CD14-positive monocyte (primary cell): ENCODE measurements at regions not wholly inside any gene's neighbourhood (a gene's known extent, or its start where the extent isn't known, plus 50 kb on each side); places are given as distances from the start of the nearest gene placed in this dataset.

Experiments
- DNase-seq, 3 donors: peaks; one replicate each; pipeline ENCODE4 v3.0.0-alpha.2; 2011 to 2022
- H2AFZ ChIP-seq: 2 replicates; pipeline ENCODE4 v1.6.0; 2012; ENCODE audit warnings: mild to moderate bottlenecking, low read depth, low read length, inconsistent platforms; ENCODE audit not compliant: insufficient read depth, poor library complexity, severe bottlenecking
- H3K27ac ChIP-seq, 2 donors: 1 replicate in 1 of 2; 2 replicates in 1 of 2; pipeline ENCODE4 v1.5.1; 2012 to 2013; ENCODE audit warnings: low read length in 2 of 2, control low read depth in 1 of 2, inconsistent platforms in 1 of 2, low read depth in 1 of 2, mild to moderate bottlenecking in 1 of 2
- H3K27me3 ChIP-seq, 2 donors: one replicate each; pipeline versions ENCODE4 v1.6.0 to v1.6.1; 2011 to 2013; ENCODE audit warnings: low read length in 2 of 2; ENCODE audit not compliant: control insufficient read depth in 2 of 2, insufficient read depth in 2 of 2
- H3K36me3 ChIP-seq, 2 donors: replicated peaks in 1 of 2; 1 replicate in 1 of 2; 2 replicates in 1 of 2; pipeline versions ENCODE4 v1.5.1 to v1.6.1; 2012 to 2013; ENCODE audit warnings: low read length in 2 of 2, control low read depth in 1 of 2, inconsistent platforms in 1 of 2, mild to moderate bottlenecking in 1 of 2; ENCODE audit not compliant: insufficient read depth in 2 of 2, control insufficient read depth in 1 of 2
- H3K4me1 ChIP-seq, 2 donors: 1 replicate in 1 of 2; 2 replicates in 1 of 2; pipeline versions ENCODE4 v1.5.1 to v1.6.1; 2012 to 2013; ENCODE audit warnings: low read length in 2 of 2, control low read depth in 1 of 2, inconsistent platforms in 1 of 2, mild to moderate bottlenecking in 1 of 2, moderate library complexity in 1 of 2; ENCODE audit not compliant: insufficient read depth in 2 of 2, control insufficient read depth in 1 of 2
- H3K4me2 ChIP-seq: replicated peaks from 2 replicates; pipeline ENCODE3; 2012; ENCODE audit warnings: low read length, moderate library complexity, mild to moderate bottlenecking; ENCODE audit not compliant: poor library complexity, severe bottlenecking; ENCODE audit errors: extremely low read depth
- H3K4me3 ChIP-seq, 3 experiments: fragments of 200-600 bp in 1 of 3; sonication (generic) in 1 of 3; replicated peaks in 1 of 3; 1 replicate in 2 of 3; 2 replicates in 1 of 3; pipeline ENCODE4 v1.5.1; 2011 to 2013; ENCODE audit warnings: low read length in 3 of 3, mild to moderate bottlenecking in 3 of 3, control low read depth in 2 of 3, low read depth in 2 of 3, inconsistent platforms in 1 of 3, moderate library complexity in 1 of 3
- H3K79me2 ChIP-seq: 2 replicates; pipeline ENCODE4 v1.6.0; 2012; ENCODE audit warnings: mild to moderate bottlenecking, control low read depth, inconsistent platforms, low read length, moderate library complexity; ENCODE audit not compliant: insufficient read depth
- H3K9ac ChIP-seq: 2 replicates; pipeline ENCODE4 v1.6.0; 2017; ENCODE audit warnings: low read length, mild to moderate bottlenecking; ENCODE audit not compliant: insufficient read depth, poor library complexity, severe bottlenecking
- H3K9me3 ChIP-seq, 2 donors: replicated peaks in 1 of 2; 1 replicate in 1 of 2; 2 replicates in 1 of 2; pipeline versions ENCODE4 v1.5.1 to v1.6.1; 2012 to 2013; ENCODE audit warnings: low read length in 2 of 2, control low read depth in 1 of 2; ENCODE audit not compliant: control insufficient read depth in 1 of 2, insufficient read depth in 1 of 2
- H4K20me1 ChIP-seq: 2 replicates; pipeline ENCODE4 v1.6.0; 2012; ENCODE audit warnings: mild to moderate bottlenecking, low read length, control low read depth, moderate library complexity; ENCODE audit not compliant: insufficient read depth
- H3K27ac Mint-ChIP-seq, 7 donors: one replicate each; pipeline ENCODE4 v1.8.0; 2020; ENCODE audit warnings: mild to moderate bottlenecking in 7 of 7, mixed read lengths in 7 of 7, moderate library complexity in 6 of 7, inconsistent platforms in 2 of 7
- H3K27me3 Mint-ChIP-seq, 3 donors: one replicate each; pipeline ENCODE4 v1.8.0; 2021 to 2022; ENCODE audit warnings: low read depth in 3 of 3, mild to moderate bottlenecking in 3 of 3, mixed read lengths in 3 of 3, moderate library complexity in 3 of 3, inconsistent platforms in 1 of 3
- H3K36me3 Mint-ChIP-seq, 2 donors: one replicate each; pipeline ENCODE4 v1.8.0; 2020; ENCODE audit warnings: mixed read lengths in 2 of 2, inconsistent platforms in 1 of 2, mild to moderate bottlenecking in 1 of 2
- H3K4me1 Mint-ChIP-seq: one replicate; pipeline ENCODE4 v1.8.0; 2020; ENCODE audit warnings: mild to moderate bottlenecking, mixed read lengths
- H3K4me3 Mint-ChIP-seq, 2 donors: one replicate each; pipeline ENCODE4 v1.8.0; 2020; ENCODE audit warnings: mild to moderate bottlenecking in 2 of 2, mixed read lengths in 2 of 2, moderate library complexity in 1 of 2
- H3K9me3 Mint-ChIP-seq, 7 donors: one replicate each; pipeline ENCODE4 v1.8.0; 2020 to 2022; ENCODE audit warnings: mixed read lengths in 7 of 7, mild to moderate bottlenecking in 6 of 7, moderate library complexity in 6 of 7, inconsistent platforms in 2 of 7
- WGBS: methylation state at CpG from one replicate; pipeline ENCODE4 v1.1.5; 2013; ENCODE audit warnings: missing lambda C conversion rate; ENCODE audit not compliant: insufficient coverage; 5-methylcytosine and 5-hydroxymethylcytosine counted together
- intact Hi-C, 2 donors: fragments of 100-400 bp; cut with micrococcal nuclease; formaldehyde crosslinking; loops; one replicate each; pipeline versions ENCODE4 v1.15.0 to v1.15.1; 2023
- TF ChIP-seq, protein P1 (sequence below): fragments of 200-600 bp; IDR thresholded peaks from one replicate; pipeline ENCODE4 v1.8.0; 2022; ENCODE audit warnings: antibody characterized with exemption, mild to moderate bottlenecking

DNA sequence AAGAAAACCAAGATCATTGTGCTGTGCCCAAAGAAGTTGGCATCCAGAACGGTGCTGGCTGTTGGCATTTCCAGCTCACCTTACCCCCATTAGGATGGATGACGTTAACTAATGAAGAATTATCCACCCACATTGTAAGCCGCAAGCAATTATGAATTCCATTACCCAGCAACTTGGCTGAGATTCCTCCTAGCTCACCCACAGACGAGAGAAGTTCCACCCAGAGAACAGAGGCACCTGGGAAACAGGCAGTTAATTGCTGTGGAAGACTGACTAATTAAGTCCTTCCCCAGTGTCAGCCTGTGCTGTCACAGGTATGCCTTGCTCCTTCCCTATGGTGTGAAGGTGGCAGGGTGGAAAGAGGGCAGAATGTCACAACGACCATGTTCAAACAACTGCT, 456.2 kb upstream of the CDH5 start:
- Mint-ChIP-seq H3K4me3 (no peak overlapping the region), H3K4me1 (no peaks in the 10 kb centered on the region), H3K27ac (no peak overlapping the region), H3K27me3 (peaks cover 0 to 10% (median 5%) of the 10 kb centered on the region in 3 donors), H3K36me3 (no peaks in the 10 kb centered on the region), H3K9me3 (no peaks in the 10 kb centered on the region)
- intact Hi-C loops: no loop called here
- no peaks in the 10 kb centered on the region for H3K4me1 ChIP-seq
- no peak overlapping the region for H2AFZ ChIP-seq
- no peaks in the 10 kb centered on the region for H4K20me1 ChIP-seq
- H3K36me3 ChIP-seq: no peaks in the 10 kb centered on the region
- no peaks in the 10 kb centered on the region for H3K9me3 ChIP-seq
- no peaks in the 10 kb centered on the region for H3K79me2 ChIP-seq
- H3K9ac ChIP-seq: no peak overlapping the region
- no peak overlapping the region for H3K27ac ChIP-seq
- H3K4me3 ChIP-seq: no peak overlapping the region
- WGBS: 83% methylated on average over 2 of the region's 5 CpGs
- H3K4me2 ChIP-seq: no peak overlapping the region
- TF ChIP-seq, protein P1, sequence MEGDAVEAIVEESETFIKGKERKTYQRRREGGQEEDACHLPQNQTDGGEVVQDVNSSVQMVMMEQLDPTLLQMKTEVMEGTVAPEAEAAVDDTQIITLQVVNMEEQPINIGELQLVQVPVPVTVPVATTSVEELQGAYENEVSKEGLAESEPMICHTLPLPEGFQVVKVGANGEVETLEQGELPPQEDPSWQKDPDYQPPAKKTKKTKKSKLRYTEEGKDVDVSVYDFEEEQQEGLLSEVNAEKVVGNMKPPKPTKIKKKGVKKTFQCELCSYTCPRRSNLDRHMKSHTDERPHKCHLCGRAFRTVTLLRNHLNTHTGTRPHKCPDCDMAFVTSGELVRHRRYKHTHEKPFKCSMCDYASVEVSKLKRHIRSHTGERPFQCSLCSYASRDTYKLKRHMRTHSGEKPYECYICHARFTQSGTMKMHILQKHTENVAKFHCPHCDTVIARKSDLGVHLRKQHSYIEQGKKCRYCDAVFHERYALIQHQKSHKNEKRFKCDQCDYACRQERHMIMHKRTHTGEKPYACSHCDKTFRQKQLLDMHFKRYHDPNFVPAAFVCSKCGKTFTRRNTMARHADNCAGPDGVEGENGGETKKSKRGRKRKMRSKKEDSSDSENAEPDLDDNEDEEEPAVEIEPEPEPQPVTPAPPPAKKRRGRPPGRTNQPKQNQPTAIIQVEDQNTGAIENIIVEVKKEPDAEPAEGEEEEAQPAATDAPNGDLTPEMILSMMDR: no peak
- no peaks in the 10 kb centered on the region for H3K27me3 ChIP-seq
- no peak for DNase-seq

DNA sequence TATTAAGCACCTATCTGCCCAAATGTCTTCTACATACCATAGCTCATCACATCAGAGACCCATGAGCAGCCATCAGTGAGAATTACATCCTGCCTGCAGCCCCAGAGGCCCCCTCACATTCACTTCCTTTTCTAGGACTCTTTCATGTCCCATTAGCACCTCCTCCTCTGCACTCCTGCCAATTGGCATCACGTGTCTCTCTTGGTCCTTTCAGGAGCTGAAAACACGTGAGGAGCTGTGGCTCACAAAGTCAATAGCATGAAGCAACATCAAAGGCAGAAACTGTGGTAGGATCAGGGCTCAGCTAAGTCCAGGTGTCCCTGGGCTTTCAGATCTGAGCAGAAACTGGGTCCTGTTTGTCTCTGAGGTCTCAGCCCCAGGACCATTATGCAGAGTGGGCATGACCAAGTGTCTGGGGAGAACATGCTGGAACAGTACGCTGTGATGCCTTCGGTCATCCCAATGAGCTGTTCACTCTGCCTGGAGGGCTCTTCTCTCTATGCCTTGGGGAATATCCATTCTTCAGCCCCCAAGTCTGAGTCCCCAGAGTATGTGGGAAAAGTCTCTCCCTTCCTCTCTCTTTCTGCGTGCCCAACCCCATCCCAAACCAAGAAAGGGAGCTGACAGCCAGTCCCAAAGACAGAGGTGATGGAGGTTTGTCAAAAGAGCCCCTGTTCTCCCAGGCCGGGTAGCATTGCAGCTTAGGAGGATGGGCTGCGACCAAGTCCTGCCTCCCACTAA, 457.0 kb upstream of the CDH5 start:
- H3K27ac ChIP-seq: no peak overlapping the region
- H3K4me2 ChIP-seq: no peak overlapping the region
- intact Hi-C loops: no loop called here
- Mint-ChIP-seq H3K27me3 (peaks cover 0 to 10% (median 5%) of the 10 kb centered on the region in 3 donors), H3K4me1 (no peaks in the 10 kb centered on the region), H3K27ac (no peak overlapping the region), H3K4me3 (no peak overlapping the region), H3K9me3 (no peaks in the 10 kb centered on the region), H3K36me3 (no peaks in the 10 kb centered on the region)
- WGBS: 47% methylated on average over 6 of the region's 7 CpGs
- no peaks in the 10 kb centered on the region for H3K4me1 ChIP-seq
- DNase-seq: no peak
- no peaks in the 10 kb centered on the region for H3K27me3 ChIP-seq
- H3K79me2 ChIP-seq: no peaks in the 10 kb centered on the region
- H3K36me3 ChIP-seq: no peaks in the 10 kb centered on the region
- H3K4me3 ChIP-seq: no peak overlapping the region
- TF ChIP-seq, protein P1: no peak
- no peak overlapping the region for H3K9ac ChIP-seq
- H2AFZ ChIP-seq: no peak overlapping the region
- no peaks in the 10 kb centered on the region for H3K9me3 ChIP-seq
- no peaks in the 10 kb centered on the region for H4K20me1 ChIP-seq
